NCI-H2081 (cell line): ENCODE measurements at regions not wholly inside any gene's neighbourhood (a gene's known extent, or its start where the extent isn't known, plus 50 kb on each side); places are given as distances from the start of the nearest gene placed in this dataset.
"Not testable (repeated sequence)": the region's sequence is repeated elsewhere in the genome, so short reads cannot be mapped to it uniquely, and the experiment has no call there.

ENCODE experiments used
- DNase-seq, 2 experiments: peaks; one replicate each; lab custom pipeline; 2025; lab: John Stamatoyannopoulos, UW

GRCh38 chr16:63925221-63925620 is 1196.6 kb downstream of the CDH11 start:
- DNase-seq: no peak

GRCh38 chr16:63922560-63922959 is 1199.3 kb downstream of the CDH11 start:
- no peak for DNase-seq

DNA sequence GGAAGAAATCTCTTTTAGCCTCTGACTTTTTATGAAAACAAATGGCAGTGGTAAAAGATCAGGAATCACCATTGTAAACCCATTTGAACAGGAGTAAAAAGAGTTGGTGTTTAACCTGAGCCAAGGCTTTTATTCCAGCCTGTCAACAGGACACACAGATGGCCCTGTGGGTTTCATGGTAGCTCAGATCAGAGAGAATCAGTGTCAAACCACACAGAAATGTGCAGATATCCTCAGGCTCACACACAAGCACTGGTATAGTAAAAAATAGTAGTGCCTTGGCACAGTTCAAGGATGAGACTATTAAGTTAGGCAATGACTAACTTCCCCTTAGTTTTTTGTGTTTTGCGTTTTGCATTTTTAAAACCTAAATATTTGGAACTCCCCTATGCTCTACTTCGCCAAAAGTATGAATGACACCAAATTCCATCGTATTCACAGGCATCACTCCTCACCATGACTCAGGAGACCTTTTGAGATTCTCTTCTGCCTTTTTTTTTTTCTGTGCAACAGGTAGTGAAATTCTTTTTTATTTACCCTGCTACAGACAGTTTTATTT is 1200.0 kb downstream of the CDH11 start:
- DNase-seq: no peak

GRCh38 chr16:63913290-63913689 is 1208.6 kb downstream of the CDH11 start:
- DNase-seq: no peak

GRCh38 chr16:63907251-63907650 is 1214.6 kb downstream of the CDH11 start:
- DNase-seq: no peak

DNA sequence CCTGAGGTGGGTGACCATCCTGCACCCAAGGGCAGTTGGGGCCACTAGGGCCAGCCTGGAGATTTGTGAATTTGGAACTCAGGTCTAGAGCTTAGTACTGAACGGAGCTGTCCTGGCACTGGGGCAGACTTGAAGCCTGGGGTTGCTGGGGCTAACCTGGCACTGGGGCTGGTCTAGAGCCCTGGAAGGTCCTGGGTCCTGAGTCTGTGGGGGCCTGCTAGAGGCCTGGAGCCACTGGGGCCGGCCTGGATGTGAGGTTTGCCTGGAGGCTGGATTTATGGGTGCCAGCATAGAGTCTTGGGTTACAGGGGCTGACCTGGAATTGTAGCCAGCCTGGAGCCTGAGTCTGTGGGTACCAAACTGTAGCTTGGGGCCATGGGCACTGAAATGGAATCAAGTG is 1216.9 kb downstream of the CDH11 start:
- no peak for DNase-seq

- DNase-seq: no peak
These were observed 1217.7 kb downstream of the CDH11 start for GRCh38 chr16:63904182-63904581.

DNA sequence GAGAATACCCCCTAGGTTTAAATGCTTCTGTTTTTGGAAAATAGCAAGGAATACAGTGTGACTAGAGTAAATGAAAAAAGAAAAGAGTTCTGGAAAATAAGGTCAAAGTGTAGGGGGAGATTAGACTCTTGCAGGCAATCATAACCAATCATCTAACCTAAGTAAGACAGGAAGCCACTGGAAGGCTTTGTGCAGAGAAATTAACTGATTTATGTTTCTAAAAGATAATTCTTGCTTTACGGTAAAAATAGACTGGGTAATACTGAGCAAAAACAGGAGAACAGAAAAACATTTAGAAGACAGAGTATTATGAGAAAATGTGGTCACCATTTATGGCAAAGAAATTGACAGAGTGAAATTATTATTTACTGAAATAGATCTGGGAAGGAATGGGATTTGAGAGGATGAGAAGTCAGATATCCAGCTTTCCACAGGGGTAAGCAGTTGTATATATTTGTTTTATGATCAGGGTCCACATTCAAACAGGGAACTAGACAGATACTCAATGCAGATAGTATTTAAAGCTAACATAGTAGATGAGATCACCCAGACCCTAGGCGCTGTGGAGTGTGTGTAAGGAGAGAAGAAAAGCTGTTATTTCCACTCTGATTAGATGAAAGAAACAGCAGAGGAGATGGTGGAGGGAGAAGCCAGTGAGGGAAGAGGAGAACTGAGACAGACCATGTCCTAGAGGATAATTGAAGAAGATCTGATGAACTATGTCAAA is 1225.3 kb downstream of the CDH11 start:
- no peak for DNase-seq

- DNase-seq: no peak
These were observed 1231.1 kb downstream of the CDH11 start for GRCh38 chr16:63890723-63891122.

- no peak for DNase-seq
These were observed 1231.8 kb downstream of the CDH11 start for GRCh38 chr16:63890081-63890480.

DNA sequence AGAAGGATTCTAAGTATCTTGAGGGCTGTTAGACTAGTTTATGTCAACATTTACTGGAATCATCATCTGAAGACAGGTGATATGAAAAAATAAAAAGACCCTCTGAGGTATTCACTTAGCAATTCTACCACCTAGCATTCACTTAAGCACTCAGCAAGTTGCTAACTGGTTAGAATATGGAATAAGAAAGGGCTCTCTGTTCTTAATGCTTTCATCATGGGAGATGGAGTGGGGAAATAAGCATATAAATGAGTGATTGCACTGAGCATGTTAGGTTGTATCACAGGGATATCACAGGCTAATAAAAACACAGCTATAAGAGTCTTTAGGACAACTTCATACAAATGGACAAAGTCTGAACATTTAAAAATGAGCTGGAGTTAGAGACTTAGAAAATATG is 1238.8 kb downstream of the CDH11 start:
- DNase-seq: no peak

DNA sequence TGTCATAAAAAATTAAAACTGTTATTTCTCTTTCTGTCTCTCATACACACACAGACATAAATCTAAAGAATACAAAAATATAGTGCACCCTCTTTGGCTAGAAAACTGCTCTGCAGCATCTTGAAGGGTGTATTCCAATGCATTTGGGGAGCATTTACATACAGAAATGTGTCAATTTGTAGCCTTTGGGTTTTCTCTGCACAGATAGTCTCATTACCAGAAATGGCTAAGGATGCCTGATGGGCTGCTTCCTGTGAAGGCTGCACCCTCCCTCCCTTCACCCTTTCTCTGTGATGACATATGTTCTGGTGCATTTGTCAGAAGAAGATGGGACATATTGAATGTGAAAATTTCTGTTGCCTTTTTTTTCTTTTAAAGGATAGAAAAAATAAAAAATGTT is 1239.3 kb downstream of the CDH11 start:
- DNase-seq: no peak

GRCh38 chr16:63880948-63881347 is 1240.9 kb downstream of the CDH11 start:
- no peak for DNase-seq

DNA sequence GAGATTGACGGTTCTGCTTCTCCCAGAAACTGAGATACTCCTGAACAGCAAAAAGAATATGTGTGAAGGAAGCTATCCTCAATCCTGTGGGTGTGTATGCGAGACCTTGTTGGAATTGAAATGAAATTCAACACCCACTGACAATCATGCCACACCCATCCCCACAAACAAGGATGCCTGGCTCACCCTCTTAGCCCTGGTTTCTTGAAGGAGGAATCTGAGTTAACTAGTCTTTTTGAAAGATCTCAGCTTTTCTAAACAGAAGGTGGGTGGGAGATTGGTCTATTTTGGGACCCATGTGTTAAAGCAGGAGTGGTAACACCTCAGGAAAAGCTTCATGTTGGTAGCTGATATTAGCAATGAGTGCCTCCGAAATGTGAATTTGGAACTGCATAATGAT is 1244.5 kb downstream of the CDH11 start:
- no peak for DNase-seq

DNA sequence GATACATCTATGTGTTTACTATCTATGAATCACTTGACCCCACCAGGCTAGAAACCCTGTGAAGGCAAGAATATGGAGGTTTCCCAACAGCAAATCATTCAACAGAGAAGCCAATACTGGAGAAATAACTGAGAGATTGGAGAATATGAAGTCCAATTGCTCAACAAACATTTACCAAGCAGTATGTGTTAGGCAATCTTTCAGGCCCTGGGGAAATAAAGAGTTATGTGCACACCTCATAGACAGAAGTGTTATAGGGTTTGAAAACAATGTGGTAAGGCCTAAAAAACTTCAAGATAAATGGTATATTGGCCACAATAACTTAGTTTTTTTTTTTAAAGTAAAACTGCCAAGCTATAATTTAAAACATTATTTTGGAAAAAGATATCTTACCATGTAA is 1245.8 kb downstream of the CDH11 start:
- DNase-seq: no peak

DNA sequence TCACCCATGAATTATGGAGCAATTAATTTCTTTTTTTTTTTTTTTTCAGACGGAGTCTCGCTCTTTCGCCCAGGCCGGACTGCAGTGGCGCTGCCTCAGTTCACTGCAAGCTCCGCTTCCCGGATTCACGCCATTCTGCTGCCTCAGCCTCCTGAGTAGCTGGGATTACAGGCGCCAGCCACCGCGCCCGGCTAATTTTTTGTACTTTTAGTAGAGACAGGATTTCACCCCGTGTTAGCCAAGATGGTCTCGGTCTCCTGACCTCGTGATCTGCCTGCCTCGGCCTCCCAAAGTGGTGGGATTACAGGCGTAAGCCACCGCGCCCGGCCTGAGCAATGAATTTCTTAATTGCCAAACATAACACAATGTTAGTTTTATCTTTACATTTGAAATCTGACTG is 1261.2 kb downstream of the CDH11 start:
- not testable (repeated sequence) for DNase-seq

GRCh38 chr16:63856537-63856936 is 1265.3 kb downstream of the CDH11 start:
- no peak for DNase-seq

DNA sequence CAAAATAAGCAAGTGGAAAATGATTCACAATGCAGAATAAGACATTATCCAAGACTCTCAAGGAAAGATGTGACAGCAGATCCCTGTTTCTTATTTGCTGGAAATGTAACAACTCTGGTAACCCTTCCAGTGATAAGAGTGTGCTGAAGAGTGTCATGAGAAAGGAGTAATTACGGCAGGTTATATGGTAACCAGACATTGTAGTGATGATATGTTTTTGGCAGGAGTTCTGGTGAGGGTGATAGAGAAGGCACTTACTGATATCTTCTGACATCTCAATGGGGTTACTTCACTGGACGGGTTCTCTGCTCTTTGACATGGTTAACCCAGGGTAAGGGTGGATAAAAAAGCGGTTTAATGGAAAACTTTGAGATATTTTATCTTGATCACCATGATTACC is 1270.9 kb downstream of the CDH11 start:
- no peak for DNase-seq

DNA sequence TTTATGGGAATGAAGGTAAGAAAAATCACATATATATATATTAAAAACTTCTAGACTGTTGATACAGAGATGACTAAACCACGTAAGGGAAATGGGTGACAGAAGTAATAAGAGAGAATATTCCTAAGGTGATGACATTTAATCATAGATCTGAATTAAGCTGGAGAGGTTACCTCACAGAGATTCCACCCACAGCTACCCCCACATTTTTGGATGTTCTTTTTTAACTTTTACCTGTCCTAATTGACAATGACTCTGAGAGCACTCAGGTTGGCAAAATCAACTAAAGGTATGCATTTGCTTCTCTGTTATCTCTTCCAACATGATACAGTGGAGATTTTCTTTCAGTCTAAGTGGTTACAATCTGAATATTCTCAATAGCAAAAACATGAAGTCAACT is 1280.6 kb downstream of the CDH11 start:
- no peak for DNase-seq

- no peak for DNase-seq
These were observed 1291.8 kb downstream of the CDH11 start for GRCh38 chr16:63830061-63830460.

GRCh38 chr16:63822818-63823217 is 1299.0 kb downstream of the CDH11 start:
- DNase-seq: no peak

GRCh38 chr16:63816276-63816675 is 1305.6 kb downstream of the CDH11 start:
- DNase-seq: no peak

DNA sequence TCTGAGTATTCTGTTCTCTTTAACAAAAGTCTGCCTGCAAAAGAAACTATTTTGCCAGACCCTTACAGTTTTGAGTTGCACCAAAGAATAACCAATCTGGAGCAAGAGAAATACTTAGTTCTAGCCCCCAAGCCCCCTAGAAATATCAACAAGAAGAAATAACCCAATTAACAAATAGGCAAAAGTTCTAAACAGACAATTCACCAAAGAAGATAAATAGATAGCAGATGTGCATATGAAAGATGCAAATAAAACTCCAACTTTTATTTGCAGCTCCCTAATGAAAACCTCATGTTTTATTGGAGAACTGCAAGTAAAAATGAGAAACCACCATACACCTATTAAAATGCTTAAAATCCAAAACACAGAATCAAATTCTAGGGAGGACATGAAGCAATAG is 1308.0 kb downstream of the CDH11 start:
- no peak for DNase-seq

- no peak for DNase-seq
These were observed 1313.1 kb downstream of the CDH11 start for GRCh38 chr16:63808730-63809129.
